GM23248 (cell line): ENCODE measurements at regions not wholly inside any gene's neighbourhood (a gene's known extent, or its start where the extent isn't known, plus 50 kb on each side); places are given as distances from the start of the nearest gene placed in this dataset.

Source experiments
- EZH2 ChIP-seq: fragments of 200-600 bp; sonication (generic); IDR thresholded peaks from 2 replicates; pipeline ENCODE4 v1.6.1; 2018; ENCODE audit warnings: antibody characterized with exemption, mild to moderate bottlenecking; ENCODE audit not compliant: insufficient read depth, poor library complexity, severe bottlenecking
- EZH2phosphoT487 ChIP-seq: fragments of 200-600 bp; sonication (generic); IDR thresholded peaks from 2 replicates; pipeline ENCODE4 v1.6.1; 2018; ENCODE audit warnings: antibody characterized with exemption, moderate library complexity, mild to moderate bottlenecking, low read depth; ENCODE audit not compliant: insufficient read depth

DNA sequence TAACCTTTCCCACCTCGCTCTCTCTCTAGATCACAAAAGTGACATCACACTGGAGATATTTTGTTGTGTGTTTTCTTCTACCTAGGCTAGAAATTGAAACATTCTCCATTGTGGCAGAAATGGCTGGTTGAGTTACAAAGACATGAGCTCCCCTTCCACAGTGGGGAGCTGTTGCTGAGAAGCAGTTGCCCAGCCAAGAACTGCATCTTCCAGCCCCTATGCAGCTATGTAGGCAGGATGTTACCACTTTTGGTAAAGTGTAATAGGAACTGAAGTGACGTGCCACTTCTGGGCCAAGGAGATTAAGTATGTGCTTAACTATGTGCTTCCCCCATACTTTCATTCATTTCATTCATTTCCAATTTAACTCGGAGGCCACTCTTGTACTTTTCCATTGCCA is 138.7 kb upstream of the E2F7 start:
- TF ChIP-seq EZH2 (no peak), EZH2phosphoT487 (no peak)
